HG03196 (cell line): ENCODE measurements at regions not wholly inside any gene's neighbourhood (a gene's known extent, or its start where the extent isn't known, plus 50 kb on each side); places are given as distances from the start of the nearest gene placed in this dataset.
"Not testable (repeated sequence)": the region's sequence is repeated elsewhere in the genome, so short reads cannot be mapped to it uniquely, and the experiment has no call there.

Experiments
- ATAC-seq: cut with Tn5 transposase; IDR thresholded peaks from one replicate; pipeline ENCODE4 v1.9.1; 2021; ENCODE audit not compliant: unreplicated experiment

DNA sequence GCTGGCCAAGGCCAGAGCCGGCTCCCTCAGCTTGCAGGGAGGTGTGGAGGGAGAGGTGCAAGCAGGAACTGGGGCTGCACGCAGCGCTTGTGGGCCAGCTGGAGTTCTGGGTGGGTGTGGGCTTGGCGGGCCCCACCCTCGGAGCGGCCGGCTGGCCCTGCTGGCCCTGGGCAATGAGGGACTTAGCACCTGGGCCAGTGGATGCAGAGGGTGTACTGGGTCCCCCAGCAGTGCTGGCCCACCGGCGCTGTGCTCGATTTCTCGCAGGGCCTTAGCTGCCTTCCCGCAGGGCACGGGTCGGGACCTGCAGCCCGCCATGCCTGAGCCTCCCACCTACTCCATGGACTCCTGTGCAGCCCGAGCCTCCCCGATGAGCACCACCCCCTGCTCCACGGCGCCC, 115.6 kb upstream of the MARK1 start:
- not testable (repeated sequence) for ATAC-seq

DNA sequence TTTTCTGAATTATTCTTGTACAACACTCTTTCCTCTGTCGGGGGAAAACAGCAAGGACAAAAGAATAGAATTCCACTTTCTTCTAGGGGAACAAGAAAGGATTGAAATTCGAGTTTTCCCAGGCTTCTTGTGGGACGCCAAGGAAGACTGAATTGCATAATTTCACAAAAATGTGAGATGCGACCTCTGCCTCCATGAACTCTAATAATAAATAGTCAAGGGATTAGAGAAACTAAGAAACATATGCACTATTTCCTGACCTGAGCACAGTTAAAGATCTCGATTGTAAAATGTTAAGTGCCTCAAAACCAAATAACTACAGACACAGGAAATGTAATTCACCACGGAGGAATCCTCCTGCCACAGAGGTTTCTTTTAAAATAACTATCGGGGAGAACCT, 117.3 kb upstream of the MARK1 start:
- no peak for ATAC-seq

DNA sequence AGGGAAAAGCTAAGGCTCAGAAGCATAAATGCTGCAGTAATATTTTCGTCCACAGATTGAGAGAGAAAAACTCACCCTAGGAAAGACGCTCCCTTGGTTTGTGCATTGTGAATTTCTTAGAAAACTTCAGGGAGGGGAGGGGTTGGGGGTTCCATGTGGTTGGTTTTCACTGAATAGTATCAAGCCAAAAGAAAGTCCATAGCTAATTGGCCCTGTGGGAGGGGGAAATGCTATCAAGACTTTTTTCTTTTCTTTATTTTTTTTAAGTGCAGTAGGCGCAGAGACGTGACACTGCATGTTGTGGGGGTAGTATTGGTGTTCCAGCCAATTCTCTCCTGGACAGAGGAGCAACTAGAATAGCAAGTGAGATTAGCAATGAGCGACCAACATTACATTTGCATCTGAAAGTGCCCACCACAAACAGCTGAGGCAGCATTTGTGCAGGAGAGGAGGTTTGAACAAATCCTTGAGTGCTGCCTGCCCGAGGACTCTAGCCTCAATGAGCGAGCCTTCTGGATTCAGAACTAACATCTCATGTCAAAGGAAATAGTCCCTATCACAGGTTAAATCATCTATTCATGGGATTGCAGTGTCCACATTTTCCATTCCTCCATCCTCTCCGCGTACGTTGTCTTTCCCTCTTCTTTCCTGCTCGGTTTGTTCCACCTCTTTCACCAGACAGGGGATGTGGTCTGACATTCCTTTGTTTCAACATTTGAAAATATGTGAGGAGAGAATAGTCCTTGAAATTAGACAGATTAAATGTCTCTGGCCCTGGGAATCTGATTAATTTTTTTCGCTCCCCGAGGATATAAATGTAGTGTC, 118.0 kb upstream of the MARK1 start:
- ATAC-seq: no peak

DNA sequence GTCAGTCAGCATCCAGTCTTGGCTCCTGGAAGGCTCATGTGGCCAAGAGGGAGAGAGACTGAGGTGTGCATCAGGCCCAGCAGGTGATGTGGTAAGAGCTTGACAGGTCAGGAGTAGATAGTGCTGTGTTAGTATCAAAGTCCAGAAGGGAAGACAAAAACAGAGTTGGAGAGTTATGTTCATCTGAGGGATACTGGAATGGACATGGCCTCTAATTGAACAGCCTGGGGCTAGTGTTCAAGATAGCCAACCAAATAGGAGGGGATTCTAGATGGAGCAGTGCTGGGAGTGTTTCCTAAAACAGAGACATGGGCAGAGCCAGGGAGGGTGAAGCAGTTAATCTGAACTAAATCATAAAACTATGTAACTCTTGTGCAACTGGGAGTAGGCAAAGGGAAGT, 120.7 kb upstream of the MARK1 start:
- no peak for ATAC-seq

DNA sequence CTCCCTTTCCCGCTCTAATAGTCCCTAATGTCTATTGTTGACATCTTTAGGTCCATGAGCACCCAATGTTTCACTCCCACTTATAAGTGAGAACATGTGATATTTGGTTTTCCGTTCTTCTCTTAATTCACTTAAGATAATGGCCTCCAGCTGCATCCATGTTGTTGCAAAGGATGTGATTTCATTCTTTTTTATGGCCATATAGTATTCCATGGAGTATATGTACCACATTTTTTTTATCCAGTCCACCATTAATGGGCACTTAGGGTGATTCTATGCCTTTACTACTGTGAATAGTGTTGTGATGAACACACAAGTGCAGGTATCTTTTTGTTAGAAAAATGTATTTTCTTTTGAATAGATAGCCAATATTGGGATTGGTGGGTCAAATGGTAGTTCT, 126.0 kb upstream of the RAB3GAP2 start:
- no peak for ATAC-seq

DNA sequence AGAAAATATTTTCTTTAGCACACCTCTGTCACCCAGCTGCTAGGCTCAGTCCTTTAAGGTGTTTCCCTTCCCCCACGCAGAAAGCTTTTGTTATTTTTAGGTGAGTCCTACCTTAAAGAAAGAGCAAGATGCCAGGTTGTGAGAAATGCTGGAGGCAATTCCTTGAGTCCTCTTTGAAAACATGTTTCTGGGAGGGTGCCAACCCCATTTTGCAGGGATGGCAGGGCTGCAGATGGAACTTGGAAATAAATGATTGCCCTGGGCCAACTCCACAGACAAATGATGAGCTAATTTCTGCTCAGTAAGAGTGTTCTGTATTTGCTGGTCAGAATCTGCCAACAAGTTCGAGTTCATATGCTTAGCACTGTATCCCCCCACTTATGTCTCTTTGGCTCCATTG, 119.2 kb upstream of the RAB3GAP2 start:
- no peak for ATAC-seq

DNA sequence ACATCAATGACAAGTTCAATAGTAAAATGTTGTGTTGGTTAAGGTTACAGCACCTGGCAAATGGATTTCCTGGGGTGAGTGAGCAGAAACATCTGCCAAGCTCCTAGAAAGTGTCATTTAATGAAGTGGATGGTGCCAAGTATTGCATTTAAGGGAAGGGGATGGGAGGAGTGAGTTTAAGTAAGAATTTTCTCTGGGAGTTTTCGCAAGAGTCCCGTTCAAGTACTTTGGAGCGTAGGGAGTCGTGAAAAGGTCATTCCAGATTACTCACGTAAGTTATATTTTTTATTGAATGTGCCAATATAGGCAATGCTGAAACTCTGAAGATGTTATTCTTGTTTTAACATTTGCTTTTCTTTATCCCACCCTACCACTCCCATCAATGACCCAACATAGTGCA, 117.4 kb upstream of the RAB3GAP2 start:
- no peak for ATAC-seq

DNA sequence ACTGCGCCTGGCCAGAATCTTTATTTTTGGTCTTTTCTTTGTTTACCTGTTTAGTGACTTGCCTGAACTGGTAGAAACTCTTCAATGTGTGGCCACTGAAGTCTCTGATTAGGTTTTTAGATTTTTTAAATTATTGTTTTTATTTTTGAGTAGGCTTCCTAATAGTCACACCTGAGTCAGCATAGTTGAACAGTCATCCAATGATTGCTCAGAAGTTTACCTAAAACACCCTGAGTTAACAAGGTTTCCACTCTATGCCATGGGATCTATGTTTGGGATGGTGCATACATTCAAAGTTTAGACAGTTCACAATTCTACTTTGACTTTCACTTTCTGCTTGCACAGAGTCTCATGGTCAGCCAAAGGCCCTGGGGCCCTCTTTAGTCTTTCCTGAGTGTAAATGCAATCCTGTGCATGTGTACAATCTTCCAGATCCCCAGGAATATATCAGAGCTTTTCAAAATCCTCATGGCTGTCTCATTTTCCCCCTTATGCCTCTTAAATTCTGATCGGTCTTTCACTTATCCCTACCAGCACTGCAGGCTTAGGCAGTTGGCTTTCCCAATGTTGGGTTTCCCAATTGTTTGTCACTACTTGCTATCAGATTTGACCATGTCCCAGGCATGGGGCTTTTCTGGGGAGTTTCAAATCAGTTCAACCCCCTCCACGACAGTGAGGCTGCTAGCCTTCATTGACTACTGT, 114.4 kb upstream of the RAB3GAP2 start:
- no peak for ATAC-seq

DNA sequence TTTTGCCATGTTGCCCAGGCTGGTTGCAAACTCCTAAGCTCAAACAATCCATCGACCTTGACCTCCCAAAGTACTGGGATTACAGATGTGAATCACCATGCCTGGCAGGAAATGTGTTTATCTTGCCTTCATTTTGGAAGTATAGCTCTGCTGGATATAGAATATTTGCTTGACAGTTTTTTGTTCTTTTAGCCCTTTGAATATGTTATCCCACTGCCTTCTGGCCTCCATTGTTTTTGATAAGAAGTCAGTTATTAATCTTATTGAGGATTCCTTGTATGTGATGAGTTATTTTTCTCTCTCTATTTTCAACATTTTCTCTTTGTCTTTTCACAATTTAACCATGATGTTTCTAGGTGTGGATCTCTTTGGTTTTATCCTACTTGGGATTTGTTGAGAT, 112.9 kb upstream of the RAB3GAP2 start:
- ATAC-seq: no peak

DNA sequence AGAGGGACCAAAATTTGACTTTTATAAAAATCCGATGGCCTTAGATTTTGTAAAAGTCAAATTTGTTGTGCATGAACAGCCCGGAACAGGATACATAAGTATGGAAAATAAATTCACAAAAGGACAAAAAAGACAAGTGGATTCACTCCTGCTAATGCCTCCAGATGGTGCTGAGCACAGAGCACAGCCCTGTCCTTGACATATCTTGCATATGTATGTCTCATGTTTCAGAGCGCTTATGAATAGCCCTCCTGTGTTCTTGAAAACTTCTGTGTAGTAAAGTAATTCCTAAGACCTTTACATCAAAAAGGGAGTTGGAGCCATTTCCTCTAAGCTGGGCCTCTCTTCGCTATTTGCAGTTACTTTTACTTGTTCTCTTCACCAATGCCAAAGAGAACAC, 110.7 kb upstream of the RAB3GAP2 start:
- no peak for ATAC-seq

DNA sequence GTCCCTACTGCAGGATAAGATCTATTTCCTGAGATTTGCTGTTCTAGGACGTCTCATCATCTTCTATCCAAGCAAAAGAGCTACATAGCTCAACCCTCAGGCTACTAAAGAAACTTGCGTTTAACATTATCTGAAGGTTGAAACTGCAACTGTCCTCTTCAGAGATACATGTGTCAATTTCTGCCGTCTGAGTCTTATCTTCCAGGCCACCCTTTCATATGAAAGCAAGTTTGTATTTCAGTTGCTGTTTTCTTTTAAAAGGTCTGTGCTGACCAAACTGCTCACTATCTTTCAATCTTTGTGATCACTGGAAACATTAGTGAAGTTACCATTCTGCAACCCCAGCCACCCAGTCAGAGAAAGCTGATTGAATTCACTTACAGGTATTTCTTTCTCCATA, 108.6 kb upstream of the RAB3GAP2 start:
- no peak for ATAC-seq

DNA sequence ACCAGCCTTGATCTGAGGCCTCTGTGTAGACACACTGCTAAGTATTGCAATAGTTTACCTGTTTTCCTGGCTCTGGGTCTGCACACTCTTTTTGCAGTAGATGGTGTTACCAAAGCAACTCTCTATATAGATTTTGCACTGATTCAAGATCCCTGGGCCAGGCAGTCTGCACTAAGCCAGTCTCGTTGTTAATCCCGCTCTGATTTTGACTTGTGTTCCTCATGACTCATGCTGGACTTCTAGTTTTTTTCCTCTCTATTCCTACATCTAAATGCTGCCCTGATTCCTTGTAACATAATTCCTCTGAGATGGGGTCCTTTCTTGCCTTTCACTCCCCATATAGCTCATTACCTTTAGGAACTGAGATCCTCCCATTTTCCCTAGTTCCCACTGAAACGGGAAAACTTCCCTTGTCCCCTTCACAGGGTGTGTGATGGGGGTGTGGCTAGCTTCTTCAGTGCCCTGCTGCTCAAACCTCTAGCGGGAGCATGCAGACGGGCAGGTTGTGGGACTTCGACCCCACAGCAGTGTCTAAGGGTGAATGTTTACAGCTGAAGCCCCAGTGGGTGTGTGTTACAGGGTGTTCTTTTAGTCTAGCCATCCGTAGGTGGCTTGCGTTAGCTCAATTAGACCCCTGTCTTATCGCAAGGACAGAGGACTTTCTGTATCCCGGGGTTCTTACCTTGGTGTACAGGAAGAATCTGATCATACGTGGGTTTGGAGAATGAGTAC, 106.5 kb upstream of the RAB3GAP2 start:
- ATAC-seq: no peak

DNA sequence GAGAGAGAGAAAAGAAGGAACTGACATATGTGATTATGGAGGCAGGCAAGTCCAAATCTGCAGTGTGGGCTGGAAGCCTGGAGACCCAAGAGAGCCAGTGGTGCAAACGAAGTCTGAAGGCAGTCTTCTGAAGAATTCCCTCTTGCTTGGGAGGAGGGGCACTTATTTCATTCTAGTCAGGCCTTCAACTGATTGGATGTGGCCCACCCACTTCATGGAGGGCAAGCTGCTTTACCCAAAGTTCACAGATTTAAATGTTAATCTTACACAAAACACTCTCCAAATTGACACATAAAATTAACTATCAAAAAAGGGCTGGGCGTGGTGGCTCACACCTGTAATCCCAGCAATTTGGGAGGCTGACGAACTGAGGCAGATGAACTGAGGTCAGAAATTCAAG, 103.5 kb upstream of the RAB3GAP2 start:
- ATAC-seq: no peak

DNA sequence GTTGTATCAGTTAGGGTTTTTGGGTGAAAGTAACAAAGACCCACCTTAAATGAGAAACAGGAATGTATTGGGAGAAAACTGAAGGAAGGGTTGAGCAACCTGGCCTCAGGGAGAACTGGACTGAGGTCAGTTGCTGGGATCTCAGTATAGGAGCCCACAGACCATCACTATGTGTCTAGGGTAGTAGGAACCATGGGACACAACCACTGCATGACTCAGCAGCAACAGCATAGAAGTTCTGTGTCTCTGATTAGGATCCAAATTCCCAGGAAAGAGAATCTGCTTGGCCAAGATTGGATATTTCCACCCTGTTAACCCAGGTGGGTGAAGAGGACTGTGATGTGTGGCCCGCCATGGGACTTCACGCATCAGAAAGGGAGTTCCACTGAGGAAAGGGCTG, 102.2 kb upstream of the RAB3GAP2 start:
- ATAC-seq: no peak

DNA sequence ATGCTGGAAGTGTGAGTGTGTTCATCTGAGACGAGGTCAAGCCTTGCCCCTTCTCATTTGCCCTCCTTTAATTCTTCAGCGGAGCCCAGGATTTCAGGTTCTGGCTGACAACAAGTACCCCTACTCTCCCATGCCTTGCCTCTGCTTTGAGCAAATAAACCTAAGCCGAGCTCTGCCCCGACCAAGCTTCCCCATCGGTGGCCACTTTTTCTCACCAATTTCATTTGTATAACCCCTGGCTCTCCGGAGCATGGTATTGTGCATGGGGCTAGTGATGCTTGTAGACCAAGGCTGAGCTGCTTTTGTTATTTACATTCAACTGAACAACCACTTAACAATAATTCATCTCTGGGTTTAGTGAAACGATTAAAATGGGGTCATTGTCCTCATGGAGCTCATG, 100.2 kb upstream of the RAB3GAP2 start:
- no peak for ATAC-seq

DNA sequence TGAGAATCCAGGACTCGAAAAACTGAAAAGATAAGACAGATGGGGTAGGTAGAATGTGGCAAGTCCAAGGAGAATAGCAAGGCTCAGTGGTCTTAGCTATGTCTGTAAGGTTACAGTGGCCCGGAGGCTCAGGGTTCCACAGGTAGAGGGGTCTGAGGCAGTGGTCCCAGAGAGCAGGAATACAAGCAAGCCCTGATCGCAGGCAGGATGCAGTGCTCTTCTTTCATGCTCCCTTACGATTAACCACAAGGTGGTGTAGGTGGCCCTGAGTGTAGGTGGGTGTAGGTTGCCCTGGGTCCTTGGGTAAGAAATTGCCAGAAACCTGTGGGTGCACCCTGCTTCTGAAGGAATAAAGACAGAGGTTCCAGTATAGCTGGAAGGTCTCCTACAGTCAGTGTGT, 99.1 kb upstream of the RAB3GAP2 start:
- ATAC-seq: no peak

DNA sequence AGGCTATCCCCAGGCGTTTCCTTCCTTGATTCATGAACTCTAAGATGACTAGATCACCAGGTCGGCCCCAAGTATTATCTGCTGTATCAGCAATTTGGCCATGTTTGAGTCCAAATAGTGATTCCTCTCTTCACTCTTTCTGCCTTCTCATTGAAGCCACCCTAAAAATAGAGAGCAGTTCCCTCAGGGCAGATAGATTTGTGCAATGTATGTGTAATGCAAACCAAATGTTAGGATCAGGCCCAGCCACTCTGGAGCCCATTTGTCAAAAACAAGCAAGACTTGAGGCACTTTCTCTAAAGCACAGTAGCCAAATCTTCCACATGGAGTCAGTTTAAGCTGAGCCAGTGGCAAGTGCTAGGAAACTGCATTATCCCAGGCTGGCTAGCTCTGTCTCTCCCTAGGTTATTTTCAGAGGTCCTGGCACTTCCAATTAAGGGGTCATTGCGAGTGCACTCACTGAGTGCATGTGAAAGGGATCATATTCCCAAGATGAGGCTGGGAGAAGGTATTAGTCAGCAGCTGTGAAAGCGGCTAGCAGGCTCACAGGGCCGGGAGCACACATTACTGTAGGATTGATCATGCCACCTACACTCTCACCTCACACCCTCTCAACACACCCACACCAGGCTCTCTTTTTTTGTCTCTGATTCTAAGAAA, 97.9 kb upstream of the RAB3GAP2 start:
- no peak for ATAC-seq

DNA sequence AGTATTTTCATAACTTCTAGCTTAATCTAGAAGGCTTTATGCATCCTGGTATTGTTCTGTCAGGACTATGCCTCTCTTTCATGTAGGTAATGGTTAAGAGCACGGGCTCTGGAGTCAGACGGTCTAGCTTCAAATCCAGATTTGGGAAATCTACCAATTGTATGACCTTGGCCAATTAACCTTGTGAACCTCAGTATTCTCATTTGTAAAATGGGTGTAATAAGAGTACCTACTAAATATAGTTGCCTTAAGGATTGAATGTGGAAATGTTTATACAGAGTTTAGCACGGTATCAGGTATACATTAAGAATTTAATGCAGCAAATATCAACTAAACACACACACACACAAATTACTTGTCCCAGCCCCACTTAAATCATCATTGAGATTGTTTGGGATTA, 97.3 kb upstream of the RAB3GAP2 start:
- no peak for ATAC-seq

DNA sequence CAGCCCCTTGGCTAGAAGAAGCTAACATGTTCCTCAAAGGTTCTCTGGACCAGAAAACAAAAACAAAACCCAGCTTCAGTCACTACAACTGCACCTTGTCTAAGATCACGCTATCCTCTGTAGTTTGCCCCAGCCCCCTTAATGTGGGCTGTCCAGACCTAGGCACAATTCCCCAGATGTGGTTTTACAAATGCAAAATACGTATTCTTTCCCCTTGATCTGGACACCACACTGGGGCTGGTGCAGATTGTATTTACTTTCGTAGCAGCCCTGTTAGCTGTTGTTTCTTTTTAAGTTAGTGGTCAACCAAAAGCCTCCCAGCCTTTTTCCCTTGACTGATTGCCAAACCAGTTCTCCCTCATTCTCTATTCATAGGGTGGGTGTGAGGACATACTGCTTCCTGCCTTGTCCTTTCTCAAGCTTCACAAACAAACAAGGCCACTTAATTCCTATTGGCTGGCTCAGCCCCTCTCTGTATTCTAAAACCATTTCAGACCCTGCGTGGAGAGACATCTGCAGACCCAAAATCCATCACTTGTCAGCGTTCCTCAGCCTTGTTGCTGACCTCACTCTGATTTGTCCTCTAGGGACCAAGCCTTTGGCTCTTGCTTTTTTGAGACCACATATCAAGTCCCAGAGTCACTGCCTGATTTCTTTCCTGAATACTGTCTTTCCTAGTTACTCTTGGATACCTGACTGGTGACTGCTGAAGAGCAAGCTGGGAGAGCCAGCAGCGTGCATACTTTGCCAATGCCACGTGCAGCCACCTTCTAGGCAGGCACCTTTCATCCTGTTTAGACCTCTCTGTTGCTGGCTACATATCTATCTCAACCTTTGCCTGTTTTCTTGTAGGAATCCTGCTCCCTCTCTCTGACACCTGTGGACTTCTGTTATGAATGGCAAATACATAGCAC, 96.4 kb upstream of the RAB3GAP2 start:
- ATAC-seq: no peak

DNA sequence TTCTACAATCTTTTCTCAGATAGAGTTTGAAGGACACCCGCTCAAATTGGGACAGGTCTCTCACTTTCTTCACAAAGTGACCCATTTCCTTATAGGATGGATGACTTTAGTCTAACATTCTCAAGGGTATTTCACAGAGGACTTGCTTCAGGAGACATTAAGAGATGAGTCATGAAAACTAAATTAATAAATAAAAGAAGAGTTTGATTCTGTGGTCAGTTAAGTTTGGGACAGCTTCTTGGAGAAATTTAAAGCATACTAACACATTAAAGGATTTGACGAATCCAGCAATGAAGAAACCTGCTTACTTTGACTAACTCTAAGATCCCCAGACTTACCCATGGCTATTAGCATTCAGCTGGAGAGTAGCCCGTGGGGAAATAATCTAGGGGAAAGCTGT, 95.6 kb upstream of the RAB3GAP2 start:
- ATAC-seq: no peak
